ENCODE measurements at regions not wholly inside any gene's neighbourhood (a gene's known extent, or its start where the extent isn't known, plus 50 kb on each side); places are given as distances from the start of the nearest gene placed in this dataset.
A peak's percentile ranks its signal among the peaks of the same experiment; 100 is the strongest.

DNA sequence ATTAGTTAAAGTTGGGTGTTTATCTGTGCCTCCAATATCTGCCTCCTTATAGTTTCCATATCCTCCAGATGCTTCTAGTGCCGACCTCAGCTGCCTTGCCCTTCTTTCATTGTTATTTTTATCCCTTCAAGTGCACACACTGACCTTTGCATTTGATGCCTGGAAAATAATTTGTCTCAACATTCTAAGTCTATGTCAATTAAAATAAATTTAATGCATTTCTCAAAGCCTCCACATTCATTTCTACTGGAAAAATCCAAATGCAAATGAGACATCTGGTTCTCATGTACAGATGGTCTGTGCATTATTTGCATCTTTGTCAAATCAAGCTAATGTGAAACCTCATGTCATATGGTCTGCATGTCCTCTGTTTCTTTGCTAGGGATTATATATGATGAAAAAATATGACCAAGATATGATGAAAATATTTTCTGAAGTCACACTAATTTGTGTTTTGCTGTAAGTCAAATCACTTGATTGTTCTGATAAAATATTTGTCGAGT is 61.4 kb downstream of the TMEM100 start (continued):
- TF ChIP-seq, protein P1, sequence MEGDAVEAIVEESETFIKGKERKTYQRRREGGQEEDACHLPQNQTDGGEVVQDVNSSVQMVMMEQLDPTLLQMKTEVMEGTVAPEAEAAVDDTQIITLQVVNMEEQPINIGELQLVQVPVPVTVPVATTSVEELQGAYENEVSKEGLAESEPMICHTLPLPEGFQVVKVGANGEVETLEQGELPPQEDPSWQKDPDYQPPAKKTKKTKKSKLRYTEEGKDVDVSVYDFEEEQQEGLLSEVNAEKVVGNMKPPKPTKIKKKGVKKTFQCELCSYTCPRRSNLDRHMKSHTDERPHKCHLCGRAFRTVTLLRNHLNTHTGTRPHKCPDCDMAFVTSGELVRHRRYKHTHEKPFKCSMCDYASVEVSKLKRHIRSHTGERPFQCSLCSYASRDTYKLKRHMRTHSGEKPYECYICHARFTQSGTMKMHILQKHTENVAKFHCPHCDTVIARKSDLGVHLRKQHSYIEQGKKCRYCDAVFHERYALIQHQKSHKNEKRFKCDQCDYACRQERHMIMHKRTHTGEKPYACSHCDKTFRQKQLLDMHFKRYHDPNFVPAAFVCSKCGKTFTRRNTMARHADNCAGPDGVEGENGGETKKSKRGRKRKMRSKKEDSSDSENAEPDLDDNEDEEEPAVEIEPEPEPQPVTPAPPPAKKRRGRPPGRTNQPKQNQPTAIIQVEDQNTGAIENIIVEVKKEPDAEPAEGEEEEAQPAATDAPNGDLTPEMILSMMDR (IDR thresholded peaks at IDR 0.05; ENCODE audit: poor library complexity, severe bottlenecking) = no peak
- TF ChIP-seq POLR2AphosphoS5 (IDR thresholded peaks at IDR 0.05) = no peak

DNA sequence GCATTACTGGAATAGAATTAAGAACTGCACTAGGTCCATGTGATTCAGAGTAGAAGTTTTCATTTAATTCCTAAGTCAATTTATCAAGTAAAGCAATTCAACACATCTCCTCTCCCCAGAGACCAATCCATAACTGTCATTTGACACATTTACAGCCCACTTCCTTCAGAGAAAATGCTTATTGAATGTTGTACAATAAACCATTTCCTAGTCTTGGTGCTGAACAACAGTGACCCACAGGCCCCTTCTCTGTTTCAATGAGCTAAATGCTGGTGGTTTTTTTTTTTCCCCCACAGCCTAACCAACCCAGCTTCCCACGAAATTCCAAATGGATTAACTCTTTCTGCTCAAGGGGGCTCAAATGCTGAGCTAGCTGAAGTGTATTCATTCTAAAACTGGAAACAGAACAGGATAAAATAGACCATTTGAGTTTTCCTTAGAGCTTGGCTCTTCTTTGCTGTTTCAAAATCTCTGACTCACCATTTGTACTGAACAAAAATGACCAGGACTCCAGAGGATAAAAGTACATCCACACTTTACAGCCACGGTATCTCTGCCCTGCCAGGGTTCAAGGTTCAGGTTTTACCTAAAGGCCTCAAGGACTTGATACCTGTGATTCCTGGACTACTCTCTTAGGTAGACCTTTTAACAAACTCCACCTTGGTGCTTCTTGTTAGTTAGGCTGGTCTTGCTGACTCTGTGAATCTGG is 62.3 kb downstream of the TMEM100 start:
- Histone ChIP-seq H4K20me1 (ENCODE audit: insufficient read depth) (no peaks in the 10 kb centered on the region), H3K27ac (ENCODE audit: low read length) (no peak overlapping the region), H3K36me3 (ENCODE audit: insufficient read depth, low read length) (no peaks in the 10 kb centered on the region), H2AFZ (ENCODE audit: low read depth, low read length) (no peak overlapping the region), H3K79me2 (replicated peaks; ENCODE audit: insufficient read depth, low read length) (no peaks in the 10 kb centered on the region), H3F3A (ENCODE audit: insufficient read depth, low read length, poor library complexity, severe bottlenecking) (no peaks in the 10 kb centered on the region), H3K4me3 (ENCODE audit: low read length) (no peak overlapping the region), H3K9me2 (ENCODE audit: insufficient read depth, low read length) (no peaks in the 10 kb centered on the region), H3K27me3 (ENCODE audit: insufficient read depth, low read depth, low read length) (no peaks in the 10 kb centered on the region), H3K9ac (ENCODE audit: low read length) (no peak overlapping the region), H3K9me3 (ENCODE audit: low read length) (no peaks in the 10 kb centered on the region), H3K4me2 (ENCODE audit: low read length) (no peak overlapping the region)
- TF ChIP-seq SMC3 (conservative IDR thresholded peaks at IDR 0.05; ENCODE audit: poor library complexity) (no peak), POLR2AphosphoS5 (IDR thresholded peaks at IDR 0.05) (peak; percentile 33), MXI1 (conservative IDR thresholded peaks at IDR 0.05; ENCODE audit: poor library complexity, severe bottlenecking) (no peak), TAF1 (IDR thresholded peaks at IDR 0.05; ENCODE audit: low read depth) (no peak), EZH2 (IDR thresholded peaks at IDR 0.05; ENCODE audit: borderline replicate concordance, insufficient read depth, low read length, poor library complexity, severe bottlenecking) (no peak)
- TF ChIP-seq, protein P1 (IDR thresholded peaks at IDR 0.05; ENCODE audit: poor library complexity, severe bottlenecking) = no peak

DNA sequence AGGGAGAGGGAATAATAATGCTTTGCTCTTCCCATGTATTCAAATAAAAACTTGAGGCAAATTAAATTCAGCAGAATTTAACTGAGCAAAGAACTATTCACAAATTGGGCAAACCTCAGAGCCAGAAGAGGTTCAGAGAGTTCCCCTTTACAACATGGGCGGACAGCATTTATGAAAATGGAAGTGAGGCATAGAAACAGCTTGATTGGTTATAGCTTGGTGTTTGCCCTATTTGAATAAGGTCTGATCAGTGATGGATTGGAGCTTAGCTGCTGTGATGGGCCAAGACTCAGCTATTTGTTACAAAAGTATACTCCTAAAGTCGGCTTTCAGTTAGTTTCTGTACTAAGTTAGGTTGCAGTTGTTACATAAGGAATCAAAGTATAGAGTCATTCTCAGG is 63.0 kb downstream of the TMEM100 start:
- no peak overlapping the region for H3K27ac ChIP-seq (ENCODE audit: low read length)
- H3K36me3 ChIP-seq (ENCODE audit: insufficient read depth, low read length) = no peaks in the 10 kb centered on the region
- no peaks in the 10 kb centered on the region for H3F3A ChIP-seq (ENCODE audit: insufficient read depth, low read length, poor library complexity, severe bottlenecking)
- no peaks in the 10 kb centered on the region for H3K9me2 ChIP-seq (ENCODE audit: insufficient read depth, low read length)
- H3K9me3 ChIP-seq (ENCODE audit: low read length) = no peaks in the 10 kb centered on the region
- TF ChIP-seq, protein P1 (IDR thresholded peaks at IDR 0.05; ENCODE audit: poor library complexity, severe bottlenecking) = no peak
- no peak for TF ChIP-seq EP300 (conservative IDR thresholded peaks at IDR 0.05; ENCODE audit: poor library complexity, severe bottlenecking)
- no peak for TF ChIP-seq RAD21 (conservative IDR thresholded peaks at IDR 0.05)
- no peak for TF ChIP-seq EZH2 (IDR thresholded peaks at IDR 0.05; ENCODE audit: borderline replicate concordance, insufficient read depth, low read length, poor library complexity, severe bottlenecking)
- no peak for TF ChIP-seq POLR2AphosphoS5 (IDR thresholded peaks at IDR 0.05)
- TF ChIP-seq MXI1 (conservative IDR thresholded peaks at IDR 0.05; ENCODE audit: poor library complexity, severe bottlenecking) = no peak
- no peak for TF ChIP-seq TAF1 (IDR thresholded peaks at IDR 0.05; ENCODE audit: low read depth)
- TF ChIP-seq, protein P2, sequence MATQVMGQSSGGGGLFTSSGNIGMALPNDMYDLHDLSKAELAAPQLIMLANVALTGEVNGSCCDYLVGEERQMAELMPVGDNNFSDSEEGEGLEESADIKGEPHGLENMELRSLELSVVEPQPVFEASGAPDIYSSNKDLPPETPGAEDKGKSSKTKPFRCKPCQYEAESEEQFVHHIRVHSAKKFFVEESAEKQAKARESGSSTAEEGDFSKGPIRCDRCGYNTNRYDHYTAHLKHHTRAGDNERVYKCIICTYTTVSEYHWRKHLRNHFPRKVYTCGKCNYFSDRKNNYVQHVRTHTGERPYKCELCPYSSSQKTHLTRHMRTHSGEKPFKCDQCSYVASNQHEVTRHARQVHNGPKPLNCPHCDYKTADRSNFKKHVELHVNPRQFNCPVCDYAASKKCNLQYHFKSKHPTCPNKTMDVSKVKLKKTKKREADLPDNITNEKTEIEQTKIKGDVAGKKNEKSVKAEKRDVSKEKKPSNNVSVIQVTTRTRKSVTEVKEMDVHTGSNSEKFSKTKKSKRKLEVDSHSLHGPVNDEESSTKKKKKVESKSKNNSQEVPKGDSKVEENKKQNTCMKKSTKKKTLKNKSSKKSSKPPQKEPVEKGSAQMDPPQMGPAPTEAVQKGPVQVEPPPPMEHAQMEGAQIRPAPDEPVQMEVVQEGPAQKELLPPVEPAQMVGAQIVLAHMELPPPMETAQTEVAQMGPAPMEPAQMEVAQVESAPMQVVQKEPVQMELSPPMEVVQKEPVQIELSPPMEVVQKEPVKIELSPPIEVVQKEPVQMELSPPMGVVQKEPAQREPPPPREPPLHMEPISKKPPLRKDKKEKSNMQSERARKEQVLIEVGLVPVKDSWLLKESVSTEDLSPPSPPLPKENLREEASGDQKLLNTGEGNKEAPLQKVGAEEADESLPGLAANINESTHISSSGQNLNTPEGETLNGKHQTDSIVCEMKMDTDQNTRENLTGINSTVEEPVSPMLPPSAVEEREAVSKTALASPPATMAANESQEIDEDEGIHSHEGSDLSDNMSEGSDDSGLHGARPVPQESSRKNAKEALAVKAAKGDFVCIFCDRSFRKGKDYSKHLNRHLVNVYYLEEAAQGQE (IDR thresholded peaks at IDR 0.05; ENCODE audit: borderline replicate concordance) = no peak
- TF ChIP-seq SMC3 (conservative IDR thresholded peaks at IDR 0.05; ENCODE audit: poor library complexity) = no peak
- no peaks in the 10 kb centered on the region for H3K79me2 ChIP-seq (replicated peaks; ENCODE audit: insufficient read depth, low read length)
- no peak overlapping the region for H3K9ac ChIP-seq (ENCODE audit: low read length)
- H3K4me3 ChIP-seq (ENCODE audit: low read length) = no peak overlapping the region
- H2AFZ ChIP-seq (ENCODE audit: low read depth, low read length) = no peak overlapping the region
- no peak overlapping the region for H3K4me2 ChIP-seq (ENCODE audit: low read length)
- no peaks in the 10 kb centered on the region for H4K20me1 ChIP-seq (ENCODE audit: insufficient read depth)
- no peaks in the 10 kb centered on the region for H3K27me3 ChIP-seq (ENCODE audit: insufficient read depth, low read depth, low read length)

Measured in neural cell (in vitro differentiated cells).